Fibroblast of villous mesenchyme (primary cell): ENCODE measurements at regions not wholly inside any gene's neighbourhood (a gene's known extent, or its start where the extent isn't known, plus 50 kb on each side); places are given as distances from the start of the nearest gene placed in this dataset.
"Not testable (repeated sequence)": the region's sequence is repeated elsewhere in the genome, so short reads cannot be mapped to it uniquely, and the experiment has no call there.

Experiments used
- DNase-seq: peaks from one replicate; pipeline ENCODE4 v3.0.0-alpha.2; 2010; ENCODE audit warnings: low read depth
- H3K4me3 ChIP-seq: 2 replicates; pipeline ENCODE4 v1.5.1; 2011; ENCODE audit warnings: low read depth, mild to moderate bottlenecking, low read length
- TF ChIP-seq, protein P1 (sequence below): IDR thresholded peaks from 2 replicates; pipeline ENCODE4 v1.5.1; 2012; ENCODE audit warnings: low read depth, mild to moderate bottlenecking, low read length; ENCODE audit not compliant: insufficient read depth

DNA sequence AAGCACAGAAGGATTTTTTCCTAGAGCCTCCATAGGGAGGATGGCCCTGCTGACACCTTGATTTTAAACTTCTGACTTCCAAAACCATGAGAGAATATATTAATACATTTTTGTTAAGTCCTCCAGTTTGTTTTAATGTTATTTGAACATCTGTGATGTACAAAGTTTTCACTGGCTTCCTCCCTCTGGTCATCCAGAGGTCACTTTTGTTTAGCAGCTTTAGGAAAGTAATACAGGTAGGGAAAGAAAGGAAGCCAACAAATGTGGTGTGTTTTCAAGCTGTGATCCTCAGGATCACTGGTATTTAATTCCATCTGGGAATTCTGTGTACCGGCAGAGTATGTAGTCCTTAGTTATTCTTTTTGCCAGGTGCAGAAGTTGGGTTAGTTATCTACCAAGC is 488.8 kb upstream of the ATXN8OS start:
- H3K4me3 ChIP-seq, result no peak overlapping the region
- no peak for DNase-seq
- TF ChIP-seq, protein P1, sequence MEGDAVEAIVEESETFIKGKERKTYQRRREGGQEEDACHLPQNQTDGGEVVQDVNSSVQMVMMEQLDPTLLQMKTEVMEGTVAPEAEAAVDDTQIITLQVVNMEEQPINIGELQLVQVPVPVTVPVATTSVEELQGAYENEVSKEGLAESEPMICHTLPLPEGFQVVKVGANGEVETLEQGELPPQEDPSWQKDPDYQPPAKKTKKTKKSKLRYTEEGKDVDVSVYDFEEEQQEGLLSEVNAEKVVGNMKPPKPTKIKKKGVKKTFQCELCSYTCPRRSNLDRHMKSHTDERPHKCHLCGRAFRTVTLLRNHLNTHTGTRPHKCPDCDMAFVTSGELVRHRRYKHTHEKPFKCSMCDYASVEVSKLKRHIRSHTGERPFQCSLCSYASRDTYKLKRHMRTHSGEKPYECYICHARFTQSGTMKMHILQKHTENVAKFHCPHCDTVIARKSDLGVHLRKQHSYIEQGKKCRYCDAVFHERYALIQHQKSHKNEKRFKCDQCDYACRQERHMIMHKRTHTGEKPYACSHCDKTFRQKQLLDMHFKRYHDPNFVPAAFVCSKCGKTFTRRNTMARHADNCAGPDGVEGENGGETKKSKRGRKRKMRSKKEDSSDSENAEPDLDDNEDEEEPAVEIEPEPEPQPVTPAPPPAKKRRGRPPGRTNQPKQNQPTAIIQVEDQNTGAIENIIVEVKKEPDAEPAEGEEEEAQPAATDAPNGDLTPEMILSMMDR, result no peak

DNA sequence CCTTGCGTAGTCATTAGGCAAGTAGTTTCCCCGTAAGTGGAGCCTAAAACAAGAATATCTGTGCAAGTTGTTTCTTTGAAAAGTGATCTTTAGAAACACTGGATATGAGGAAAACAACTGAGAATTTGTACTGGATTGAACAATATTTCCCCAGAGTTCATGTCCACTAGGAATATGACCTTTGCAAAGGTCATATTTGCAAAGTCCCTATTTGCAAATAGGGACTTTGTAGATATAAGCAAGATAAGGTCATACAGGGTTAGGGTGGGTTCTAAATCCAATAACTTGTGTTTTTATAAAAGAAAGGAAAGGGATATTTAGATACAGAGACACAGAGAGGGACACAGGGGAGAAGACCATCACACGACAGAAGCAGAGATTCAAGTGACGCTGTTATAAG is 489.2 kb upstream of the ATXN8OS start:
- DNase-seq, result no peak
- TF ChIP-seq, protein P1, result no peak

DNA sequence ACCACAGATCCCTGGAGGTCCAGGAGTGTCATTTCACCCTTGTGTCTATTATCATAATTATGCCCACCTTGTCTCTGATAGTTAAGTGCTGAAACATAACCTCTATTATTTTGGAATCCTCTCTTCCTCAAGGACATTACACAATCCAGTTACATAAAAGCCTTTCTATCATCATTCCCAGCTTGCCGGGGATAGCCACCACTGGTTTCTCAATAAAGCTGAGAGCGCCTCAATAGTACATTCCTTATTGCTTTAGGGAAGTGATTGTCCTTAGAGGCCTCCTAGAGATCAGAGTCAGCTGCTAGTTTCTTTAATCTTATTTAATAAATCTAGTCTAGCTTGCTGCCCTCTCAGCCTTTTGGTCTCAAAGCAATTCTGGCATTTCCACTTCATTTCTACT is 490.0 kb upstream of the ATXN8OS start:
- DNase-seq, result no peak
- no peak overlapping the region for H3K4me3 ChIP-seq
- TF ChIP-seq, protein P1, result no peak

More for the DNA sequence above, 489.2 kb upstream of the ATXN8OS start:
- no peak overlapping the region for H3K4me3 ChIP-seq

DNA sequence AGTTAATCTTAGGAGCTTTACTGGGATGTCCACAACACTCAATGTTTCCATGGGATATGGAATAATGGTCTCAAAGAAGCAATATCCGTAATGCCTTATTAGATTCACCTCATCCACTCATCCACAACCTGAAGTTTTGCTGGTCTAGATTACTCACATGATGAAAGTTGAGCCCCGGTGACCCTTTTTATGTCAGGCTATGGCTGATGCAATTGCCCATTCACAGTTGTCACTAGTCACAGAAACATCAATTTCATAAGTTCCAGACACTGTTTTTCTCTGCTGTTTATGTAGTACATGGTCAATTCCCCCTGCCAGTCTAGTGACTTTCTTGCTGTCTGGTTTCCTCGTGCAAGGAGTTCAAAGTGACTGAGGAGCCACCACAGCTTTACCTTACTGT is 491.2 kb upstream of the ATXN8OS start:
- no peak overlapping the region for H3K4me3 ChIP-seq
- TF ChIP-seq, protein P1, result no peak
- DNase-seq, result no peak

DNA sequence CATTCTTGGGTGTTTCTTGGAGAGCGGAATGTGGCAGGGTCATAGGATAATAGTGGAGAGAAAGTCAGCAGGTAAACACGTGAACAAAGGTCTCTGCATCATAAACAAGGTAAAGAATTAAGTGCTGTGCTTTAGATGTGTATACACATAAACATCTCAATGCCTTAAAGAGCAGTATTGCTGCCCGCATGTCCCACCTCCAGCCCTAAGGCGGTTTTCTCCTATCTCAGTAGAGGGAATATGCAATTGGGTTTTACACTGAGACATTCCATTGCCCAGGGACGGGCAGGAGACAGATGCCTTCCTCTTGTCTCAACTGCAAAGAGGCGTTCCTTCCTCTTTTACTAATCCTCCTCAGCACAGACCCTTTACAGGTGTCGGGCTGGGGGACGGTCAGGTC is 492.6 kb upstream of the ATXN8OS start:
- DNase-seq, H3K4me3 ChIP-seq: not testable (repeated sequence)

DNA sequence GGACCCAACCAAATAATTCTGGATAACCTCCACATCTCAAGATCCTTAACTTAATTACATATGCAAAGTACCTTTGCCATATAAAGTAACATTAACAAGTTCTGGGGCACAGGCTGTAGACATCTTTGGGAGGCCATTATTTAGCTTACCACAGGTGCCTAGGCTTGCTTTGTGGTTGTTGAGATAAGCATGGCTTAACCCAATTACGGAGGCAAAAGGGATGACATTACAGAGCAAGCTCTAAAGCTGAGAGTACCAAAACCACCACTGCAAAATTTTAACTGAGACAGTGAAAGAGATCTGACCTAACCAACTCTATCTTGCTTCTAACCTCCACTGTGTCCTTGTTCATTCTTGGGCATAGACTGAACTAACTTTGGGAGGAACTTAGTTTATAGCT is 502.9 kb upstream of the ATXN8OS start:
- TF ChIP-seq, protein P1, result no peak
- no peak for DNase-seq
- no peak overlapping the region for H3K4me3 ChIP-seq

DNA sequence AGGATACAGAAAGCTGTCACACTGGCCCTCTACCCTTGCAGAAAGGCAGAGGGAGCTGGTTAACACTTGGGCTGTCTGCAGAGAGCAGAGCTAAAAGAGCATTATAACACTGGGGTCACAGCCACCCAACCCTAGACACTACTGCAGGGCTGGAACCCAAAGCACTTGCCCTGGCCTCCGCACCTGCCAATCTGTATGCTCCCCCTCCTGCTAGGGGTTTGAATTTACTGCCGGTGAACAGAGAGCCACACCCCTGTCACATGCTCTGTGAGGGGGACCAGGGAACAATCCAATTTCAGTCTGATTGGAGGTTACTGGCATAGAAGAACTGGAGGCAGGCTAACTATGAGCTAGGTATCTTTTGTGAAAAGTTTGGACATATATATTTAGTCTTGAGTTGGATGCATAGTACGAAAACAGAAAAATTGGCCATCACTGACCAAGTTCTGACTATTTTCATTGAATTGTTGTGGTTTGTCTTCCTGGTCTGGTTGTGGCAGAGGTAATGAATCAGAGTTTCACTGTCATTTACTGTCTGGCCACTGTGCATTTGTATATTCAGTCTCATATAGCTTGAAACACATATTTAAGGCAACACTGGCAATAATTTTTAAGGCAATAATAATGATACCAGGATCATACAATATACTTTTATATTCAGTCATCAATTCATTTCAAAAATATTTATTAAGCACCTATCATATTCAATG is 504.3 kb upstream of the ATXN8OS start:
- H3K4me3 ChIP-seq, result no peak overlapping the region
- no peak for DNase-seq
- TF ChIP-seq, protein P1, result no peak
